ENCODE measurements at regions not wholly inside any gene's neighbourhood (a gene's known extent, or its start where the extent isn't known, plus 50 kb on each side); places are given as distances from the start of the nearest gene placed in this dataset.
"Not testable (repeated sequence)": the region's sequence is repeated elsewhere in the genome, so short reads cannot be mapped to it uniquely, and the experiment has no call there.

GRCh38 chr22:10741210-10741609, 4786.8 kb upstream of the OR11H1 start:
- no peak overlapping the region for H3K27ac Mint-ChIP-seq
- TF ChIP-seq, protein P1, sequence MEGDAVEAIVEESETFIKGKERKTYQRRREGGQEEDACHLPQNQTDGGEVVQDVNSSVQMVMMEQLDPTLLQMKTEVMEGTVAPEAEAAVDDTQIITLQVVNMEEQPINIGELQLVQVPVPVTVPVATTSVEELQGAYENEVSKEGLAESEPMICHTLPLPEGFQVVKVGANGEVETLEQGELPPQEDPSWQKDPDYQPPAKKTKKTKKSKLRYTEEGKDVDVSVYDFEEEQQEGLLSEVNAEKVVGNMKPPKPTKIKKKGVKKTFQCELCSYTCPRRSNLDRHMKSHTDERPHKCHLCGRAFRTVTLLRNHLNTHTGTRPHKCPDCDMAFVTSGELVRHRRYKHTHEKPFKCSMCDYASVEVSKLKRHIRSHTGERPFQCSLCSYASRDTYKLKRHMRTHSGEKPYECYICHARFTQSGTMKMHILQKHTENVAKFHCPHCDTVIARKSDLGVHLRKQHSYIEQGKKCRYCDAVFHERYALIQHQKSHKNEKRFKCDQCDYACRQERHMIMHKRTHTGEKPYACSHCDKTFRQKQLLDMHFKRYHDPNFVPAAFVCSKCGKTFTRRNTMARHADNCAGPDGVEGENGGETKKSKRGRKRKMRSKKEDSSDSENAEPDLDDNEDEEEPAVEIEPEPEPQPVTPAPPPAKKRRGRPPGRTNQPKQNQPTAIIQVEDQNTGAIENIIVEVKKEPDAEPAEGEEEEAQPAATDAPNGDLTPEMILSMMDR (IDR thresholded peaks at IDR 0.05; ENCODE audit: unreplicated experiment): no peak
- peaks cover 60% of the 10 kb centered on the region for H3K9me3 Mint-ChIP-seq (ENCODE audit: low read depth)
- DNase-seq (ENCODE audit: low spot score, unreplicated experiment): no peak
- no peaks in the 10 kb centered on the region for H3K4me1 Mint-ChIP-seq (ENCODE audit: low read depth)
- peaks cover 18% of the 10 kb centered on the region for H3K36me3 Mint-ChIP-seq (ENCODE audit: insufficient read depth)
- H3K27me3 Mint-ChIP-seq: no peaks in the 10 kb centered on the region
- no peak overlapping the region for H3K4me3 Mint-ChIP-seq (ENCODE audit: low read depth)

DNA sequence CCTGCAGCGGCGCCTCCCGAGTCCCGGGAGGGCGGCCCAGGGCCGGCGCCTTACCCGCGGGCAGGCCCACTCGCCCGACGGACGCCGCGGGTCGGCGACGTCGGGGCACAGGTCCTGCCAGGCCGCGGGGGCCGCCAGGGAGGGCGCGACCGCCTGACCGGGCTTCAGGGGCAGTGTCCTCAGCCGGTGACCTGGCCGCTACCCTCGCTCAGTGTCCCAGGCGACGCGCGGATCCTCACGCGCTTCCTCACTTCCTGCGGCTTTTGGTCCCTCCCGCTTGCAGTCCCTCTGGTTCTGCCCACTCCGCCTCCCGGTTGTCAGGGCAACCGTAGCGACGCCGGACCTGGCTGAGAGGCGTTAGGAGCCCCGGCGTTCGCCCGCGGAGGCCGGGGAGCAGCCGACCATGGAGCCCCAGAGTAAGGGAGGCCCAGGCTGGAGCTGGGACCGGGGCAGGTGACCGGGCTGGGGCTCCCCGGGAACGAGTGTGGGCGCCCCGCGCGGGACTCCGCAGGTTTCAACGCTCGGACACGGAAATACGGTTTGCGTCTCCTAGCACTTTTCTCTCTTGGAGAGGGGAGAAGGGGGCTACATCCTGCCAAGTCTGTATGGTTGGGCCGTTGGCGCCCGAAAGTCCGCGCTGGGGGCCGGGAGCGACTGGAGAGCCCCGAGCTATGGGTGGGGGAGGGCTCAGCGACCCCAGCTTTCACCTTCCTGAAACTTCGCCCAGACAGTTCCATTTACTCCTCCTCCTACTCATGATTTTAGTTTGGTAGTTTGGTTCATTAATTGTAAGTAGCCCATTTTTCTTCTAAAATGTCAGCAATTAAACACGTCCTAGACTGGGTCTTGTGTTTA, 4786.0 kb upstream of the OR11H1 start:
- H3K27ac Mint-ChIP-seq; H3K27me3 Mint-ChIP-seq; H3K4me3 Mint-ChIP-seq (ENCODE audit: low read depth); H3K4me1 Mint-ChIP-seq (ENCODE audit: low read depth); DNase-seq (ENCODE audit: low spot score, unreplicated experiment): not testable (repeated sequence)
- Mint-ChIP-seq H3K36me3 (ENCODE audit: insufficient read depth) (peaks cover 18% of the 10 kb centered on the region), H3K9me3 (ENCODE audit: low read depth) (peaks cover 59% of the 10 kb centered on the region)

DNA sequence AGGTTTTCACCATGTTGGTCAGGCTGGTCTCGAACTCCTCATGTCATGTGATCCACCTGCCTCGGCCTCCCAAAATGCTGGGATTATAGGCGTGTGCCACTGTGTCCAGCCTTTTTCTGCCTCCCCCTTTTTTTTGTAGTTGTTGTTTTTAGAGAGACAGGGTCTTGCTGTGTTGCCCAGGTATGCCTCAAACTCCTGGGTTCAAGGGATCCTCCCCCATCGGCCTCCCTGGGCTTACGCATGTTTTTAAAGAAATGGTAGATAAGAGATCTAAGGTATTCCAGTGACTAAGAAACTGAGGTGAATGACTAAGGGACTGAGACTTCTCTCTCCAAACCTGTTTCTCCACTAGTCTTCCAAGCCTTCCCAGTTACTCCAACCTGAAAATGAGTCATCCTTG, 4781.6 kb upstream of the OR11H1 start:
- H3K27me3 Mint-ChIP-seq; H3K4me3 Mint-ChIP-seq (ENCODE audit: low read depth); DNase-seq (ENCODE audit: low spot score, unreplicated experiment); H3K36me3 Mint-ChIP-seq (ENCODE audit: insufficient read depth); H3K27ac Mint-ChIP-seq; H3K4me1 Mint-ChIP-seq (ENCODE audit: low read depth): not testable (repeated sequence)
- peaks cover 45% of the 10 kb centered on the region for H3K9me3 Mint-ChIP-seq (ENCODE audit: low read depth)

DNA sequence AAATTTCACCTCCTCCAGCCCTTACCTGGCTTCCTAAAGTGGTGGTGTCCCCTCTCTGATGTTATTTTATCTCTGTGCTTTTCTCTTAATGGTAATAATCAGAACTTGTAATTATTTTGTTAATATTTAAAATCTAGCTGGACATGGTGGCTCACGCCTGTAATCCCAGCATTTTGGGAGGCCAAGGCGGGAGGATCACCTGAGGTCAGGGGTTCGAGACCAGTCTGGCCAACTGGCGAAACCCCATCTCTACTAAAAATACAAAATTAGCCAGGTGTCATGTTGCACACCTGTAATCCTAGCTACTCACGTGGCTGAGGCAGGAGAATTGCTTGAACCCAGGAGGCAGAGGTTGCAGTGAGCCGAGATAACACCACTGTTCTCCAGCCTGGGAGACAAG, 4780.8 kb upstream of the OR11H1 start:
- H3K27me3 Mint-ChIP-seq: not testable (repeated sequence)
- peaks cover 48% of the 10 kb centered on the region for H3K9me3 Mint-ChIP-seq (ENCODE audit: low read depth)

GRCh38 chr22:10748751-10749150, 4779.2 kb upstream of the OR11H1 start:
- H3K9me3 Mint-ChIP-seq (ENCODE audit: low read depth): peaks cover 46% of the 10 kb centered on the region
- not testable (repeated sequence) for H3K4me3 Mint-ChIP-seq (ENCODE audit: low read depth); DNase-seq (ENCODE audit: low spot score, unreplicated experiment); H3K4me1 Mint-ChIP-seq (ENCODE audit: low read depth); H3K27me3 Mint-ChIP-seq; H3K27ac Mint-ChIP-seq; H3K36me3 Mint-ChIP-seq (ENCODE audit: insufficient read depth)

More for the DNA sequence above, 4780.8 kb upstream of the OR11H1 start:
- not testable (repeated sequence) for H3K36me3 Mint-ChIP-seq (ENCODE audit: insufficient read depth); H3K4me1 Mint-ChIP-seq (ENCODE audit: low read depth); DNase-seq (ENCODE audit: low spot score, unreplicated experiment); H3K4me3 Mint-ChIP-seq (ENCODE audit: low read depth); H3K27ac Mint-ChIP-seq

- H3K36me3 Mint-ChIP-seq (ENCODE audit: insufficient read depth); H3K4me3 Mint-ChIP-seq (ENCODE audit: low read depth); DNase-seq (ENCODE audit: low spot score, unreplicated experiment); H3K4me1 Mint-ChIP-seq (ENCODE audit: low read depth); H3K27me3 Mint-ChIP-seq; H3K27ac Mint-ChIP-seq: not testable (repeated sequence)
- H3K9me3 Mint-ChIP-seq (ENCODE audit: low read depth): peaks cover 48% of the 10 kb centered on the region
Measured at GRCh38 chr22:10749423-10749822, 4778.6 kb upstream of the OR11H1 start.

DNA sequence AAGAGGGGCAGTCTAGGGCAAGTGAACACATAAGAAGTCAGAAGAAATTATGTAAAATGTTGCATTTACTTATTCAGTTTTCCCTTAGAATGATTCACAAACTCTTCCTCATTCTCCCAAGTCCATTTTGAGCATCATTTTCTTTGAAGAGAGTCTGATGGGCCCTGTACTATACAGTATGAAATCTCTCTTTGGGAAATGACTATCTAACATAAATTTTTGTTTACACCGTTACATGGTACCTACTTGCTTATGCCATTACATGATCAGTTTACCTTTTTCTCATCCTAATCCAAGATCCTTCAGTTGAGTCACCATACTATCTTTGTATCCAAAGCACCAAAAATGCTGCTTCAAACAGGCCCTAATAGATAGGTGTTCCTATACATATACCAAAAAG, 4774.4 kb upstream of the OR11H1 start:
- not testable (repeated sequence) for H3K27me3 Mint-ChIP-seq; H3K4me1 Mint-ChIP-seq (ENCODE audit: low read depth); H3K36me3 Mint-ChIP-seq (ENCODE audit: insufficient read depth); H3K4me3 Mint-ChIP-seq (ENCODE audit: low read depth); DNase-seq (ENCODE audit: low spot score, unreplicated experiment); H3K27ac Mint-ChIP-seq
- H3K9me3 Mint-ChIP-seq (ENCODE audit: low read depth): peaks cover 55% of the 10 kb centered on the region

GRCh38 chr22:10755350-10755749, 4772.6 kb upstream of the OR11H1 start:
- peaks cover 49% of the 10 kb centered on the region for H3K9me3 Mint-ChIP-seq (ENCODE audit: low read depth)

DNA sequence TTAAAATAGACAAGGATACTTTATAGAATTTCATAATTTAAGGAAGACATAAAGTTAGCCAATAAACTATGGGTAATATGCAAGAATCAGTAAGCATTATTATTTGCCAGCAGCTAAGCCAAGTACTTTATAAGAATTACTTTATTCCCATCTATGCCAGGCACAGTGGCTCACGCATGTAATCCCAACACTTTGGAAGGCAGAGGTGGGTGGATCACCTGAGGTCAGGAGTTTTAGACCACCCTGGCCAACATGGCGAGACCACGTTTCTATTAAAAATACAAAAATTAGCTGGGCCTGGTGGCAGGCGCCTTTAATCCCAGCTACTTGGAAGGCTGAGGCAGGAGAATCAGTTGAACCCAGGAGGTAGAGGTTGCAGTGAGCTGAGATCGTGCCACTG, 4767.6 kb upstream of the OR11H1 start:
- H3K36me3 Mint-ChIP-seq (ENCODE audit: insufficient read depth); DNase-seq (ENCODE audit: low spot score, unreplicated experiment); H3K4me1 Mint-ChIP-seq (ENCODE audit: low read depth); H3K27ac Mint-ChIP-seq; H3K27me3 Mint-ChIP-seq; H3K4me3 Mint-ChIP-seq (ENCODE audit: low read depth): not testable (repeated sequence)
- peaks cover 40% of the 10 kb centered on the region for H3K9me3 Mint-ChIP-seq (ENCODE audit: low read depth)

More at GRCh38 chr22:10755350-10755749, 4772.6 kb upstream of the OR11H1 start:
- H3K27me3 Mint-ChIP-seq; H3K36me3 Mint-ChIP-seq (ENCODE audit: insufficient read depth); H3K4me1 Mint-ChIP-seq (ENCODE audit: low read depth); DNase-seq (ENCODE audit: low spot score, unreplicated experiment); H3K4me3 Mint-ChIP-seq (ENCODE audit: low read depth); H3K27ac Mint-ChIP-seq: not testable (repeated sequence)

- not testable (repeated sequence) for H3K27ac Mint-ChIP-seq; H3K27me3 Mint-ChIP-seq; H3K4me1 Mint-ChIP-seq (ENCODE audit: low read depth); H3K36me3 Mint-ChIP-seq (ENCODE audit: insufficient read depth); H3K4me3 Mint-ChIP-seq (ENCODE audit: low read depth); DNase-seq (ENCODE audit: low spot score, unreplicated experiment)
- H3K9me3 Mint-ChIP-seq (ENCODE audit: low read depth): peaks cover 43% of the 10 kb centered on the region
Measured at GRCh38 chr22:10766320-10766719, 4761.7 kb upstream of the OR11H1 start.

- not testable (repeated sequence) for H3K4me3 Mint-ChIP-seq (ENCODE audit: low read depth); H3K27ac Mint-ChIP-seq; DNase-seq (ENCODE audit: low spot score, unreplicated experiment); H3K27me3 Mint-ChIP-seq; H3K36me3 Mint-ChIP-seq (ENCODE audit: insufficient read depth); H3K4me1 Mint-ChIP-seq (ENCODE audit: low read depth)
- H3K9me3 Mint-ChIP-seq (ENCODE audit: low read depth): peaks cover 41% of the 10 kb centered on the region
Measured at GRCh38 chr22:10768875-10769274, 4759.1 kb upstream of the OR11H1 start.

GRCh38 chr22:10771744-10772143, 4756.2 kb upstream of the OR11H1 start:
- not testable (repeated sequence) for H3K4me1 Mint-ChIP-seq (ENCODE audit: low read depth); DNase-seq (ENCODE audit: low spot score, unreplicated experiment)
- H3K9me3 Mint-ChIP-seq (ENCODE audit: low read depth): peaks cover 49% of the 10 kb centered on the region

More at GRCh38 chr22:10771744-10772143, 4756.2 kb upstream of the OR11H1 start:
- not testable (repeated sequence) for H3K27ac Mint-ChIP-seq; H3K36me3 Mint-ChIP-seq (ENCODE audit: insufficient read depth); H3K4me3 Mint-ChIP-seq (ENCODE audit: low read depth); H3K27me3 Mint-ChIP-seq
